HEK293 (cell line): ENCODE measurements at regions not wholly inside any gene's neighbourhood (a gene's known extent, or its start where the extent isn't known, plus 50 kb on each side); places are given as distances from the start of the nearest gene placed in this dataset.

Experiments used
- KLF16 ChIP-seq: fragments of 450-650 bp; formaldehyde crosslinking; IDR thresholded peaks from 2 replicates; pipeline ENCODE4 v1.5.1; 2017; ENCODE audit warnings: missing biosample characterization, missing genetic modification characterization
- ZNF121 ChIP-seq: fragments of 450-650 bp; formaldehyde crosslinking; IDR thresholded peaks from 2 replicates; pipeline ENCODE4 v1.5.1; 2016; ENCODE audit warnings: missing biosample characterization, missing genetic modification characterization
- ZNF223 ChIP-seq: fragments of 450-650 bp; formaldehyde crosslinking; IDR thresholded peaks from 2 replicates; pipeline ENCODE4 v1.5.1; 2016; ENCODE audit warnings: missing biosample characterization, missing genetic modification characterization
- ZNF24 ChIP-seq: fragments of 450-650 bp; formaldehyde crosslinking; IDR thresholded peaks from 2 replicates; pipeline ENCODE4 v1.5.1; 2016; ENCODE audit warnings: missing biosample characterization, missing genetic modification characterization
- ZNF426 ChIP-seq: fragments of 450-650 bp; formaldehyde crosslinking; IDR thresholded peaks from 2 replicates; pipeline ENCODE4 v1.5.1; 2017; ENCODE audit warnings: missing biosample characterization, missing genetic modification characterization, mild to moderate bottlenecking, inconsistent platforms, moderate library complexity
- TF ChIP-seq, protein P1 (sequence below): sonication (generic); formaldehyde crosslinking; IDR thresholded peaks from 2 replicates; pipeline ENCODE4 v1.8.1; 2022; ENCODE audit warnings: mild to moderate bottlenecking, moderate library complexity, missing genetic modification reagents
- TF ChIP-seq, protein P2 (sequence below): fragments of 450-650 bp; formaldehyde crosslinking; IDR thresholded peaks from 2 replicates; pipeline ENCODE4 v1.5.1; 2017; ENCODE audit warnings: missing biosample characterization, missing genetic modification characterization
- TF ChIP-seq, protein P3 (sequence below): fragments of 450-650 bp; formaldehyde crosslinking; IDR thresholded peaks from 2 replicates; pipeline ENCODE4 v1.5.1; 2016; ENCODE audit warnings: missing biosample characterization, missing genetic modification characterization
- TF ChIP-seq, protein P4 (sequence below): fragments of 450-650 bp; formaldehyde crosslinking; IDR thresholded peaks from 2 replicates; pipeline ENCODE4 v1.5.1; 2016; ENCODE audit warnings: missing biosample characterization, missing genetic modification characterization
- TF ChIP-seq, protein P5 (sequence below): fragments of 450-650 bp; formaldehyde crosslinking; IDR thresholded peaks from 2 replicates; pipeline ENCODE4 v1.5.1; 2017; ENCODE audit warnings: missing biosample characterization, missing genetic modification characterization

DNA sequence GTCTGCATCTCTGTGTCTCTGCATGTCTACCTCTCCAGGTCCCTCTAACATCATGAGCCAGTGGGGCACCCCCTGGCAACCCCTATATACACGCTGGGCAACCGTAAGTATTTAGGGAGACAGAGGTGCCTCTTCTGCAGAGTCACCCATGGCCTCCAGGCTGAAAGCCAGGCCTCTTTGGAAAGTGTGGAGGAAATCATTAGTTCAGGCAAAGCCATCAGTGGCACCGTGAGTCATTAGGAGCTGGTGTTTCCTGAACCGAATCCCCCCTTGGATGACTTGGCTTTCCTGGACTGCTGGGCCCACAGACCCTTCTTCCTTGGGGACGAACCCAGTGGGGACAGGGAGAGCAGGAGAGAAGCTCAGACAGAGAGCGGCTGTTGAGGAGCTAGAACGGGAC lies 174.8 kb downstream of the OLFM1 start:
- TF ChIP-seq, protein P1, sequence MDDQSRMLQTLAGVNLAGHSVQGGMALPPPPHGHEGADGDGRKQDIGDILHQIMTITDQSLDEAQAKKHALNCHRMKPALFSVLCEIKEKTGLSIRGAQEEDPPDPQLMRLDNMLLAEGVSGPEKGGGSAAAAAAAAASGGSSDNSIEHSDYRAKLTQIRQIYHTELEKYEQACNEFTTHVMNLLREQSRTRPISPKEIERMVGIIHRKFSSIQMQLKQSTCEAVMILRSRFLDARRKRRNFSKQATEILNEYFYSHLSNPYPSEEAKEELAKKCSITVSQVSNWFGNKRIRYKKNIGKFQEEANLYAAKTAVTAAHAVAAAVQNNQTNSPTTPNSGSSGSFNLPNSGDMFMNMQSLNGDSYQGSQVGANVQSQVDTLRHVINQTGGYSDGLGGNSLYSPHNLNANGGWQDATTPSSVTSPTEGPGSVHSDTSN, result no peak
- TF ChIP-seq, protein P2, sequence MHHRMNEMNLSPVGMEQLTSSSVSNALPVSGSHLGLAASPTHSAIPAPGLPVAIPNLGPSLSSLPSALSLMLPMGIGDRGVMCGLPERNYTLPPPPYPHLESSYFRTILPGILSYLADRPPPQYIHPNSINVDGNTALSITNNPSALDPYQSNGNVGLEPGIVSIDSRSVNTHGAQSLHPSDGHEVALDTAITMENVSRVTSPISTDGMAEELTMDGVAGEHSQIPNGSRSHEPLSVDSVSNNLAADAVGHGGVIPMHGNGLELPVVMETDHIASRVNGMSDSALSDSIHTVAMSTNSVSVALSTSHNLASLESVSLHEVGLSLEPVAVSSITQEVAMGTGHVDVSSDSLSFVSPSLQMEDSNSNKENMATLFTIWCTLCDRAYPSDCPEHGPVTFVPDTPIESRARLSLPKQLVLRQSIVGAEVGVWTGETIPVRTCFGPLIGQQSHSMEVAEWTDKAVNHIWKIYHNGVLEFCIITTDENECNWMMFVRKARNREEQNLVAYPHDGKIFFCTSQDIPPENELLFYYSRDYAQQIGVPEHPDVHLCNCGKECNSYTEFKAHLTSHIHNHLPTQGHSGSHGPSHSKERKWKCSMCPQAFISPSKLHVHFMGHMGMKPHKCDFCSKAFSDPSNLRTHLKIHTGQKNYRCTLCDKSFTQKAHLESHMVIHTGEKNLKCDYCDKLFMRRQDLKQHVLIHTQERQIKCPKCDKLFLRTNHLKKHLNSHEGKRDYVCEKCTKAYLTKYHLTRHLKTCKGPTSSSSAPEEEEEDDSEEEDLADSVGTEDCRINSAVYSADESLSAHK (tag by site-specific recombination), result no peak
- TF ChIP-seq ZNF426 (tag by site-specific recombination) (no peak), ZNF223 (no peak), ZNF24 (tag by site-specific recombination) (no peak), ZNF121 (tag by site-specific recombination) (no peak), KLF16 (tag by site-specific recombination) (no peak)
- TF ChIP-seq, protein P3, sequence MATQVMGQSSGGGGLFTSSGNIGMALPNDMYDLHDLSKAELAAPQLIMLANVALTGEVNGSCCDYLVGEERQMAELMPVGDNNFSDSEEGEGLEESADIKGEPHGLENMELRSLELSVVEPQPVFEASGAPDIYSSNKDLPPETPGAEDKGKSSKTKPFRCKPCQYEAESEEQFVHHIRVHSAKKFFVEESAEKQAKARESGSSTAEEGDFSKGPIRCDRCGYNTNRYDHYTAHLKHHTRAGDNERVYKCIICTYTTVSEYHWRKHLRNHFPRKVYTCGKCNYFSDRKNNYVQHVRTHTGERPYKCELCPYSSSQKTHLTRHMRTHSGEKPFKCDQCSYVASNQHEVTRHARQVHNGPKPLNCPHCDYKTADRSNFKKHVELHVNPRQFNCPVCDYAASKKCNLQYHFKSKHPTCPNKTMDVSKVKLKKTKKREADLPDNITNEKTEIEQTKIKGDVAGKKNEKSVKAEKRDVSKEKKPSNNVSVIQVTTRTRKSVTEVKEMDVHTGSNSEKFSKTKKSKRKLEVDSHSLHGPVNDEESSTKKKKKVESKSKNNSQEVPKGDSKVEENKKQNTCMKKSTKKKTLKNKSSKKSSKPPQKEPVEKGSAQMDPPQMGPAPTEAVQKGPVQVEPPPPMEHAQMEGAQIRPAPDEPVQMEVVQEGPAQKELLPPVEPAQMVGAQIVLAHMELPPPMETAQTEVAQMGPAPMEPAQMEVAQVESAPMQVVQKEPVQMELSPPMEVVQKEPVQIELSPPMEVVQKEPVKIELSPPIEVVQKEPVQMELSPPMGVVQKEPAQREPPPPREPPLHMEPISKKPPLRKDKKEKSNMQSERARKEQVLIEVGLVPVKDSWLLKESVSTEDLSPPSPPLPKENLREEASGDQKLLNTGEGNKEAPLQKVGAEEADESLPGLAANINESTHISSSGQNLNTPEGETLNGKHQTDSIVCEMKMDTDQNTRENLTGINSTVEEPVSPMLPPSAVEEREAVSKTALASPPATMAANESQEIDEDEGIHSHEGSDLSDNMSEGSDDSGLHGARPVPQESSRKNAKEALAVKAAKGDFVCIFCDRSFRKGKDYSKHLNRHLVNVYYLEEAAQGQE, result no peak
- TF ChIP-seq, protein P4, sequence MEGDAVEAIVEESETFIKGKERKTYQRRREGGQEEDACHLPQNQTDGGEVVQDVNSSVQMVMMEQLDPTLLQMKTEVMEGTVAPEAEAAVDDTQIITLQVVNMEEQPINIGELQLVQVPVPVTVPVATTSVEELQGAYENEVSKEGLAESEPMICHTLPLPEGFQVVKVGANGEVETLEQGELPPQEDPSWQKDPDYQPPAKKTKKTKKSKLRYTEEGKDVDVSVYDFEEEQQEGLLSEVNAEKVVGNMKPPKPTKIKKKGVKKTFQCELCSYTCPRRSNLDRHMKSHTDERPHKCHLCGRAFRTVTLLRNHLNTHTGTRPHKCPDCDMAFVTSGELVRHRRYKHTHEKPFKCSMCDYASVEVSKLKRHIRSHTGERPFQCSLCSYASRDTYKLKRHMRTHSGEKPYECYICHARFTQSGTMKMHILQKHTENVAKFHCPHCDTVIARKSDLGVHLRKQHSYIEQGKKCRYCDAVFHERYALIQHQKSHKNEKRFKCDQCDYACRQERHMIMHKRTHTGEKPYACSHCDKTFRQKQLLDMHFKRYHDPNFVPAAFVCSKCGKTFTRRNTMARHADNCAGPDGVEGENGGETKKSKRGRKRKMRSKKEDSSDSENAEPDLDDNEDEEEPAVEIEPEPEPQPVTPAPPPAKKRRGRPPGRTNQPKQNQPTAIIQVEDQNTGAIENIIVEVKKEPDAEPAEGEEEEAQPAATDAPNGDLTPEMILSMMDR (tag by site-specific recombination), result no peak
- TF ChIP-seq, protein P5, sequence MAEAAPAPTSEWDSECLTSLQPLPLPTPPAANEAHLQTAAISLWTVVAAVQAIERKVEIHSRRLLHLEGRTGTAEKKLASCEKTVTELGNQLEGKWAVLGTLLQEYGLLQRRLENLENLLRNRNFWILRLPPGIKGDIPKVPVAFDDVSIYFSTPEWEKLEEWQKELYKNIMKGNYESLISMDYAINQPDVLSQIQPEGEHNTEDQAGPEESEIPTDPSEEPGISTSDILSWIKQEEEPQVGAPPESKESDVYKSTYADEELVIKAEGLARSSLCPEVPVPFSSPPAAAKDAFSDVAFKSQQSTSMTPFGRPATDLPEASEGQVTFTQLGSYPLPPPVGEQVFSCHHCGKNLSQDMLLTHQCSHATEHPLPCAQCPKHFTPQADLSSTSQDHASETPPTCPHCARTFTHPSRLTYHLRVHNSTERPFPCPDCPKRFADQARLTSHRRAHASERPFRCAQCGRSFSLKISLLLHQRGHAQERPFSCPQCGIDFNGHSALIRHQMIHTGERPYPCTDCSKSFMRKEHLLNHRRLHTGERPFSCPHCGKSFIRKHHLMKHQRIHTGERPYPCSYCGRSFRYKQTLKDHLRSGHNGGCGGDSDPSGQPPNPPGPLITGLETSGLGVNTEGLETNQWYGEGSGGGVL (tag by site-specific recombination), result no peak
